Naive B cell (primary cell): ENCODE measurements at regions not wholly inside any gene's neighbourhood (a gene's known extent, or its start where the extent isn't known, plus 50 kb on each side); places are given as distances from the start of the nearest gene placed in this dataset.

Experiments
- ATAC-seq, 2 donors: fragments of 150-1000 bp; cut with Tn5 transposase; 2 replicates each; pipeline ENCODE4 v1.10.0; 2021; ENCODE audit warnings: low read depth in 2 of 2, mild to moderate bottlenecking in 2 of 2, moderate library complexity in 2 of 2
- DNase-seq: peaks from one replicate; pipeline ENCODE4 v3.0.0; 2022
- H3K27ac Mint-ChIP-seq, 6 donors: one replicate each; pipeline ENCODE4 v1.8.0; 2020 to 2022; ENCODE audit warnings: mild to moderate bottlenecking in 6 of 6, mixed read lengths in 6 of 6, moderate library complexity in 5 of 6, inconsistent platforms in 2 of 6
- H3K27me3 Mint-ChIP-seq, 3 donors: one replicate each; pipeline ENCODE4 v1.8.0; 2021 to 2022; ENCODE audit warnings: mixed read lengths in 3 of 3, mild to moderate bottlenecking in 1 of 3
- H3K36me3 Mint-ChIP-seq, 2 donors: one replicate each; pipeline ENCODE4 v1.8.0; 2020 to 2022; ENCODE audit warnings: mixed read lengths in 2 of 2, inconsistent platforms in 1 of 2, mild to moderate bottlenecking in 1 of 2
- H3K4me1 Mint-ChIP-seq, 3 donors: one replicate each; pipeline ENCODE4 v1.8.0; 2020 to 2022; ENCODE audit warnings: mixed read lengths in 3 of 3, inconsistent platforms in 1 of 3, mild to moderate bottlenecking in 1 of 3, moderate library complexity in 1 of 3
- H3K4me3 Mint-ChIP-seq, 8 donors: one replicate each; pipeline ENCODE4 v1.8.0; 2020 to 2022; ENCODE audit warnings: mild to moderate bottlenecking in 8 of 8, mixed read lengths in 8 of 8, moderate library complexity in 8 of 8, inconsistent platforms in 2 of 8
- H3K9me3 Mint-ChIP-seq, 7 donors: one replicate each; pipeline ENCODE4 v1.8.0; 2020 to 2022; ENCODE audit warnings: mixed read lengths in 7 of 7, mild to moderate bottlenecking in 5 of 7, inconsistent platforms in 2 of 7, moderate library complexity in 1 of 7

DNA sequence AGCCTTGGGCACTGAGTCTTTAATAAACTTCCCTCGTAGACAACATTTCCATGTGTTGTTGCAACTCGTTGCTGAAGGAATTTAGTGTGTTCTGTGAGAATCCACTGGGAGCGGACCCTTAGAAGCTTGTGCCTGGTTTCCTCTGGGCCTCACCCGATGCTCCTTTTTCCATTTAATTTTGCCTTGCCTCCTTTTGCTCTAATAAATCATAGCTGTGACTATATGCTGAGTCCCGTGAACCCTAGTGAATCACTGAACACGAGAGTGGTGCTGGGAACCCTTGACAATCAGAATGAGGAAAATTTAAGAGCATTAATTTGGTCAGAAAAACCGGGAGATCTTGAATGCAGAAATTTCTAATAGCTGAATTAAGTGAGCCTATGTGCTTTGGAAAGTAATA, 291.1 kb upstream of the ZNF608 start:
- peaks cover 26 to 40% (median 33%) of the 10 kb centered on the region in 3 donors for H3K4me1 Mint-ChIP-seq
- H3K27me3 Mint-ChIP-seq: peaks cover 0 to 3% (median 0%) of the 10 kb centered on the region in 3 donors
- peaks cover 0 to 6% (median 0%) of the 10 kb centered on the region in 7 donors for H3K9me3 Mint-ChIP-seq
- peak overlapping the region in 1 of 6 donors; percentile 45 for H3K27ac Mint-ChIP-seq
- H3K4me3 Mint-ChIP-seq: peak overlapping the region in 3 of 8 donors; percentile 11 to 58 (median 43)
- H3K36me3 Mint-ChIP-seq: no peaks in the 10 kb centered on the region
- no peak for ATAC-seq
- no peak for DNase-seq

DNA sequence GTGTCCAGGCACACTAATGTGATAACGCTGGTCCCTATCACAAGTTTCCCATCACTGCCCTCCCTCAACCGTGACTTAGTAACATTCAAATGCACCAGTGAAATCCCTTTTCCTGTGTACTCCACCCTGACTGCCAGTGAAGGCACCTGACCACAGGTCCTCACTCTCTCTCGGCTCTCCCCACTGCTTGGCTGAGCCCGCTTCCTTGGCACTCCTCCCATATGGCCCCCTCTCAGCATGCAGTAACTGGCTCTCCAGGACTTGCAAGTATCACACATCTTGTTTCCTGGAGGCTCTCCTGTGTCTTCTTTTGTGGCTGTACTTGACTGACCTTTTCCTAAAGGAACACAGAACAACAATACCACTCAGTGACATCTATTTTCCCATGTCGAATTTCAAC, 292.0 kb upstream of the ZNF608 start:
- peaks cover 0 to 9% (median 0%) of the 10 kb centered on the region in 3 donors for H3K27me3 Mint-ChIP-seq
- H3K4me1 Mint-ChIP-seq: peaks cover 26 to 40% (median 33%) of the 10 kb centered on the region in 3 donors
- DNase-seq (no peak), ATAC-seq (peak; percentile 26 to 34)
- peak overlapping the region in 5 of 8 donors; percentile 19 to 83 (median 50) for H3K4me3 Mint-ChIP-seq
- no peaks in the 10 kb centered on the region for H3K36me3 Mint-ChIP-seq
- H3K27ac Mint-ChIP-seq: peak overlapping the region in 2 of 6 donors; percentile 35 to 49
- H3K9me3 Mint-ChIP-seq: peaks cover 0 to 6% (median 0%) of the 10 kb centered on the region in 7 donors

DNA sequence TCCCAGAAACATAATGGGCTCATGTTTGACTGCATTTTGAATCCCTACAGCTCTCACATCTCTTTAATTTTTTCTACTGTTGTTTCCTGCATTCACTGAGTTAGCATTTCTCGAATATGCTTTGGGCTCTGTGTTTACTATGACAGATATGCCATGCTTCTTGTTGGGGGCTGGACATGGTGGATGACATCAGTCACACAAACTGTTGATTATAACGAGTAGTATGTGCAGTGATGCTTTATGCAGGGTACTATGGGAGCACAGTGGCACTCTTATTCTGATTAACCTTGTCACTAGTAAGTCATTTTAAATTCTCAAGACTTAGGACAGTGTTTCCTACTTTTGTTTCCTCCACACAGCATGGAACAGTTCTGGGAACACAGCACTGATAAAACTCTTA, 295.4 kb upstream of the ZNF608 start:
- Mint-ChIP-seq H3K27ac (no peak overlapping the region), H3K4me1 (peaks cover 21 to 27% (median 27%) of the 10 kb centered on the region in 3 donors), H3K36me3 (no peaks in the 10 kb centered on the region), H3K27me3 (peaks cover 5 to 14% (median 8%) of the 10 kb centered on the region in 3 donors), H3K9me3 (peaks cover 0 to 6% (median 0%) of the 10 kb centered on the region in 7 donors), H3K4me3 (no peak overlapping the region)
- DNase-seq (no peak), ATAC-seq (no peak)

DNA sequence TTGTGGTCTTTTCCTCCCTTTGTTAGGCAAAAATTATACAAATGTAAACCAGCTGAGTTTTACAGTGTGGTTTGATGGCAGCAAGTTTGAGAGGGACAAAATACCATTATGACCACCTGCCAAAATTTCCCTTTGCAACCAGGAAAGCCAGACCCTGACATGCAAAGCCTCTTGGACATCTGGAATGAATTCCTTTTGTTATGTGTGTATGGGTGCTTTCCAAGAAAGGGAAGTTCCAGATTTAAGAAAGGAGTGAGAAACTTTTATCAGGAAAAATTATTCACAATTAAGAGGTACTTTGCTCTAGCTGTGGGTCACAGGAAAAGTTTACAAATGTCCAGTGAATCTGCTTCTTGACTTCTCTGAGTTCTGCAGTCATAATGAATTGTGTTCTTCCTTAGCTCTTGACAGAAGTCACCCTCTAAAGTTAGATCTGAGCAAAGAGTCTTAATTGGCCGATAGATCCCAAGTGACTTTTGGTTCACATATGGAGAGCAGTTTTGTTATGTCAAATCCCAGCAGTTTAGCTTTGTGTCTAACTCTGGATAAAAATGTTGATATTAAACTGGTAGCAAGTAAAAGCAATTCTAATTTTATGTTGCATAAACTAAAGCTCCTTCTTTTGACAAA, 295.9 kb upstream of the ZNF608 start:
- H3K36me3 Mint-ChIP-seq: no peaks in the 10 kb centered on the region

DNA sequence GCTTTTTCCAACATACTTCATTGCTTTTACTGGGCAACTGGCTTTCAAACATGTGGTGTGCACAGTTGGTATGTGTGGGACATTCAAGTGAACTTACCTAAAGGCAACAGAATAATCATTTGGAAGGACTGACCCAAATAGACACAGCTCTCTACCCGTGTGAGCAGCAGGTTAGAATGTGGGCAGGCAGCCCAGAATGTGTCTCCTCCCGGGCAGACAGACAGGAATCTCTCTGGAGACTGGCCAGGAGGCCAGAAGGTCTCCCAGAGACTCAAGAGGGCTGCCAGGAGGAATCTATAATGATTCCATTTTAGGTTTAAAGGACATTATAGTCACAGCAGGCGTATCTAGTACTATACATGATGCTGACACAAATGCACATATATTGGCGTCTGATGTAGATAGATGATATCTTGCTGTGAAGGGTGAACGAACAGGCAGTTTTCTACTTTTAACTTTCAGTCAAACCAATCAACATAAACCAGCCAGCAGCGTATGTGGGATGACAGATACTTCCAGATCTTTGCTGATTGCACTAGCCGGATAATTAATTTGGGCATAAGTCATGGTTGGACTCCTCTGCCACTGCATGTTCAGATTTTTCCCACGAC, 297.4 kb upstream of the ZNF608 start:
- no peak for DNase-seq
- Mint-ChIP-seq H3K36me3 (no peaks in the 10 kb centered on the region), H3K4me3 (no peak overlapping the region), H3K9me3 (peaks cover 0 to 6% (median 0%) of the 10 kb centered on the region in 7 donors), H3K27ac (no peak overlapping the region), H3K4me1 (peaks cover 6% of the 10 kb centered on the region in 3 donors), H3K27me3 (peaks cover 5 to 14% (median 8%) of the 10 kb centered on the region in 3 donors)
- no peak for ATAC-seq

More for the DNA sequence above, 295.9 kb upstream of the ZNF608 start:
- Mint-ChIP-seq H3K27ac (no peak overlapping the region), H3K27me3 (peaks cover 5 to 14% (median 8%) of the 10 kb centered on the region in 3 donors), H3K4me3 (no peak overlapping the region), H3K9me3 (peaks cover 0 to 6% (median 0%) of the 10 kb centered on the region in 7 donors), H3K4me1 (peaks cover 16 to 22% (median 21%) of the 10 kb centered on the region in 3 donors)
- DNase-seq (no peak), ATAC-seq (no peak)

DNA sequence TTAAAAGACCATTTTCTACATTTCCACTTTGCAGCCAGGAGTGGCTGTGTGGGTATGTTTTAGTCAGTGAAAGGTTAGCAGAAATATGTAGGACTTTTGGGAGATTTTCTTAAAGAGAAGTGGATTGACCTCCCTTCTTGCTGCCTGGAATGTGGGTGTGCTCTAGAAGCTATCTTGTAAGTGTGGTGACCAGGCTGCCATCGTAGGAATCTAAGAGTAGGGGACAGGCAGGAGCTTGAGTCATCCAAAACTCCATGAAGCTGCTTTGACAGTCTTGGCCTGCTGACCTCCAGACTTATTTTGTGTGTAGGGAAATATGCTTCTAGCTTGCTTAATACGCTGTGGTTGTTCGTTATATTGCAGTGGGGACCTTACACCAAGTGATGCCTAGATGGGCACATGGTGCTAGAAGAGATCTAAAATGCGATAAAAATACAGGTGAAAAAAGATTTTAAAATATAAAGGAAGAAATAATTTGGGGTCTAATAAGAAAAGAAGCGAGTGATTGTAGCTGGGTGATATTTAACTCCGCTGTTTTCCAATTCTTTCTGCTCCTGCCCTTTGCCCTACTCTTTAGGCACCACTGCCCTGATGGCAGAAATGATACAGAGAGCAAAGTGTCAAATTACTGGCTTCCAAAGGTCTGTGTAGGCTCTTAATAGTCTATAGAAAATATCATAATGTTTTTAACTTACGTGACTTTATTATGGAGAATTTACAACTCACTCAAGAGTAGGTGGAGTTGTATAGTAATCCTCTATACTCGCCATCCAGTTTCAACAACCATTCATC, 298.2 kb upstream of the ZNF608 start:
- DNase-seq (no peak), ATAC-seq (no peak)
- Mint-ChIP-seq H3K4me1 (no peaks in the 10 kb centered on the region), H3K27ac (no peak overlapping the region), H3K4me3 (no peak overlapping the region), H3K27me3 (peaks cover 5 to 14% (median 8%) of the 10 kb centered on the region in 3 donors), H3K36me3 (no peaks in the 10 kb centered on the region), H3K9me3 (no peaks in the 10 kb centered on the region)

DNA sequence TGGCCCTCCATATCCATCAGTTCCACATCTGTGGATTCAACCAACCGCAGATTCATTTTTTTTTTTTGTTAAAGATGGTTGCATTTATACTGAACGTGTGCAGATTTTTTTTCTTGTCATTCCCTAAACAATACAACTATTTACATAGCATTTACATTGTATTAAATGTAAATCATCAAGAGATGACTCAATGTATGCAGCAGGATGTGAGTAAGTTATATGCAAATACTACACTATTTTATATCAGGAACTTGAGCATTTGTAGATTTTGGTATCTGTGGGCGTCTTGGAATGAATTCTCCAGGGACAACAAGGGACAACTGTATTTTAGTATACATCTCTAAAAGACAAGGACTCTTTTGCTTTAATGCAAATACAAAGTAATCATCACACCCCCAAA, 299.2 kb upstream of the ZNF608 start:
- Mint-ChIP-seq H3K27me3 (peaks cover 5 to 14% (median 8%) of the 10 kb centered on the region in 3 donors), H3K4me3 (no peak overlapping the region), H3K4me1 (peaks cover 0 to 3% (median 0%) of the 10 kb centered on the region in 3 donors)

DNA sequence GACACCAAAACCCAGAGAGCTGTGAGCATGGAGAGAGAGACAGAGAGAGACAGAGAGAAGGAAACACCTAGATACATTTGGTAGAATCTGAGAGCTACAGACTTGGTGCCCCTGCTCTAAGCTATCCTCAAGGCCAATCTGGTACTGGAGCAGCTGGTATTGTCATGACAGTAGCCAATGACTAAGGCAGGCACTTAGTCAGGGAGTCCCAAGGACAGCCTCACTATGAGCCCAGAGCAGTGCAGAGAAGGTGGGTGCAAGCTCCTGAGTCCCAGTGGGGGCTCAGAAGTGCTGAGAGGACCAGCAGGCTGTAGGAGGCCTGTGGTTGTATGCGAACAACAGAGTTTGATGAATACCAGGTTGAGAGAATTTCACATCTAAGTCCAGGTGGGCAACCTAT, 300.4 kb upstream of the ZNF608 start:
- no peaks in the 10 kb centered on the region for H3K9me3 Mint-ChIP-seq
- no peak overlapping the region for H3K4me3 Mint-ChIP-seq
- no peaks in the 10 kb centered on the region for H3K36me3 Mint-ChIP-seq
- DNase-seq (no peak), ATAC-seq (no peak)
- H3K4me1 Mint-ChIP-seq: peaks cover 0 to 3% (median 0%) of the 10 kb centered on the region in 3 donors
- H3K27ac Mint-ChIP-seq: peak overlapping the region in 1 of 6 donors; percentile 24
- H3K27me3 Mint-ChIP-seq: peaks cover 5 to 14% (median 8%) of the 10 kb centered on the region in 3 donors

More for the DNA sequence above, 299.2 kb upstream of the ZNF608 start:
- Mint-ChIP-seq H3K27ac (no peak overlapping the region), H3K9me3 (no peaks in the 10 kb centered on the region), H3K36me3 (no peaks in the 10 kb centered on the region)
- DNase-seq (no peak), ATAC-seq (no peak)

DNA sequence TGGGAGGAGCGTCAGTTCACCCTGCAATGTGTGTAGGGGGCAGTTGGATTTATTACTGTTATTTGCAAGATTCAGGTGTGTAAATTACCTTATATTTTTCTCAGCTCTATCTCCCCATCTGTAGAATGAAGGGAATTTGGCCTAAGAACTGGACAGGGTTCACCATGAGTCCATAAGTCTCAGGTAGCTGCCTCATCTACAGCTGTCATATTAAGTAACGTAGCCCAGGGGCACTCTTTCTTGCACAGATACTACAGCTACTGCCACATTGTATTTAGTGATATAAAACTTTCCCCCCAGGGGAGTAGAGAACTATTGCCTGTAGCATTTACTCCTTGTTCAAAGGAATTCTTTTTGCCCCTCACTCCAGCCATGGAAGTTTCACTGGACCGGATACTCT, 301.4 kb upstream of the ZNF608 start:
- DNase-seq (no peak), ATAC-seq (no peak)
- peak overlapping the region in 1 of 6 donors; percentile 7 for H3K27ac Mint-ChIP-seq
- no peak overlapping the region for H3K4me3 Mint-ChIP-seq
- H3K36me3 Mint-ChIP-seq: no peaks in the 10 kb centered on the region
- peaks cover 0 to 3% (median 0%) of the 10 kb centered on the region in 3 donors for H3K4me1 Mint-ChIP-seq
- peaks cover 5 to 8% (median 8%) of the 10 kb centered on the region in 3 donors for H3K27me3 Mint-ChIP-seq
- H3K9me3 Mint-ChIP-seq: no peaks in the 10 kb centered on the region

DNA sequence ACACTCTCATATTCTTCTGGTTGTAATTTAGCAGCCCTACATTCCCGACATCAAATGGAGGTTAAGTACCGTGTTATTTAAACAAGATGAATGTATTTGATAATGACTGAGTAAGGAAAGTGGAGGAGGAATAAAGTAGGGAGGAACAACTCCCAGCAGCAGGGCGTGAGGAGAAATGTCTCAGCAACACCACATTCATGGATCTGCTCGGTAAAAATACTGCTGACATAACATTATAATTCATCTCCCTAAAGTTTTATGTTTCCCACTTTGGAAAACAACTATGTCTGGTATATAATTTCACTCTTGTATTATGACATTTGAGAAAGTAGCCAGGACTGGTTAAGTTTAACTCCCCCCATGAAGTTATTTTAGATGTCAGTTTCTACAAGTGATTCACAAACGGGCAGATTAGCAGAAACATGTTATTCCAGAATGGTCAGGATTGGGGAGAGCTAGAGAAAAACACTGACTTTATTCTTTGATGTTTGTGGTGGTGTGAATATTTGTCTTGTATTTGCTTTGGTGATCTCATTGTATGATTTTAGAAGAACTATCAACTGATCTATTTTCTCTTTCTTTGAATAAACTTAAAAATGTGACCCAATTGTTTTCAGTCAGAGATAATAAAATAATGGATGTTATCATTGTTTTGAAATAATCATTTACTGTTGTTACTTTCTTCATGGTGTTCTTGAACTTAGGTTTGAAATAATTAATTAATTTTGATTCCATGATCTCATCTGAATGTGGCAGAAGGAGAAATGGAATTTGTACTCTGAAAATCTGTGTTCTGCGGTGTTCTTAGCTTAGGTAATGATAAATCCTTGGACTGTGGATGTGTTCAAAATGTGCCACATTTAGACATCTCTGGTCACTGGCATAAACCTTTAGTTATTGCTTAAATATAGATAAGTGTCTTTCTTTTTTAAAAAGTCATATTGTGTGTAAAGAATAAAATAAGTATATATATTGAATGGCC, 303.6 kb upstream of the ZNF608 start:
- ATAC-seq: no peak

DNA sequence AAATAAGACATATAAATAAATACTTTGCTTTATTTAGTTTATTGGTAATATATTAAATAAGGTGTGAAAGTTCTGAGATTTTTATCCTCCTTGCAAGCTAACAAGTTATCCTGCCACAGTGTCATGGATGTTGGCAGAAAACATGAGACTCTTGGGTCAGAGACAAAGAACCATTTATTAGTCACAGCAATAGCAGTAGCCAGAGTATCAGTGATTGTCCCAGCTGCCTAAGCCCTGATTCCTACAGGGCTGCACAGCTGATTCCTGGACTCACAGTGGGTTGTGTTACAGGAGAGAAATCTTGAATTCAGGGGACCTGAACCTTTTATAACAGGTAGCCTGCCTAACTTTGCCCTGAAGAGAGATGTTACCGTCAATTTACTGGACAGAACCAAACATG, 304.5 kb upstream of the ZNF608 start:
- H3K36me3 Mint-ChIP-seq: no peaks in the 10 kb centered on the region
- H3K27me3 Mint-ChIP-seq: peaks cover 0 to 4% (median 0%) of the 10 kb centered on the region in 3 donors
- no peak for DNase-seq
- ATAC-seq: no peak
- H3K27ac Mint-ChIP-seq: no peak overlapping the region
- H3K4me1 Mint-ChIP-seq: peaks cover 1 to 5% (median 3%) of the 10 kb centered on the region in 3 donors
- no peaks in the 10 kb centered on the region for H3K9me3 Mint-ChIP-seq
- no peak overlapping the region for H3K4me3 Mint-ChIP-seq

More for the DNA sequence above, 303.6 kb upstream of the ZNF608 start:
- Mint-ChIP-seq H3K4me1 (peaks cover 0 to 3% (median 0%) of the 10 kb centered on the region in 3 donors), H3K36me3 (no peaks in the 10 kb centered on the region), H3K9me3 (no peaks in the 10 kb centered on the region), H3K27ac (no peak overlapping the region), H3K27me3 (peaks cover 0 to 8% (median 0%) of the 10 kb centered on the region in 3 donors), H3K4me3 (no peak overlapping the region)
- no peak for DNase-seq

DNA sequence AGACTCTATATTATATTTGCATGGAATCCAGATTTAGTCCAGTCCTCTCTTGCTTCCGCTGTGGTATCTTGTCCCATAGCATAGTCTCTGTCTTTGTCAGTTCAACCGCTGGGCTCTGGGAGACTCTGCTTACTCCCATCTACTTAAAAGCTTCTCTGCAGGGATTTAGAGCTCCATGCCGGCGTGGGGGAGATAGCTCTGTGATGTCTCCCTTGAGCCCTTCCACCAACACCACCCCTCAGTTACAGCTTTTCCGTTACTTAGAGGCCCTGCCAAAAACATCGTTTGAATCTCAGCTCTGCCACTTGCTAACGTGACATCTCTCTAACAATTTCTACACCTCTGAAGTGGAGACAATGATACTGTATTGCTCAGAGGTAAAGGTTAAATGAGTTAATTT, 306.1 kb upstream of the ZNF608 start:
- H3K36me3 Mint-ChIP-seq: no peaks in the 10 kb centered on the region
- no peak overlapping the region for H3K4me3 Mint-ChIP-seq
- ATAC-seq (no peak), DNase-seq (no peak)
- H3K27me3 Mint-ChIP-seq: no peaks in the 10 kb centered on the region
- no peaks in the 10 kb centered on the region for H3K9me3 Mint-ChIP-seq
- H3K4me1 Mint-ChIP-seq: peaks cover 14 to 18% (median 16%) of the 10 kb centered on the region in 3 donors
- peak overlapping the region in 1 of 6 donors; percentile 49 for H3K27ac Mint-ChIP-seq
